ENCODE measurements at regions not wholly inside any gene's neighbourhood (a gene's known extent, or its start where the extent isn't known, plus 50 kb on each side); places are given as distances from the start of the nearest gene placed in this dataset.
"Not testable (repeated sequence)": the region's sequence is repeated elsewhere in the genome, so short reads cannot be mapped to it uniquely, and the experiment has no call there.

DNA sequence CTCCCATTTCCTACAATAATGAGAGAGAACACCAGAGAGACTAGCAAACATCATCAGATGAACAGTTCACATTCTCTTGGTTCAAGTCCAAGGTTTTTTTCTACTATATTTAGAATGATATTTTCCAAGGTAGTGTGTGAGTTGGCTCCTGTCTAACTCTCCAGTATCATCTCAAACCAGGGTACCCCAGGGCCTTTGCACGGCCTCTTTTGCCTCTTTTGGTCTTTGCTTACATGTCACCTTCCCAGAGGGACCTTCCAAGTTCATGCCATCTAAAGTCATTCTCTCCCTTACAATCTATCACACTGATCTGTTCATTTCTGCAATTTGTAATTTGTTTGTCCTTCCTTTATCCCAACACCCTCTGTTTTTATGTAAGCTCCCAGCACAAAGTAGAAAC, 264.5 kb downstream of the VRK1 start:
- no peaks in the 10 kb centered on the region for H3K9me3 ChIP-seq
- H3K36me3 ChIP-seq (ENCODE audit: control insufficient read depth, insufficient read depth, low read length) = no peaks in the 10 kb centered on the region
- H3K27me3 ChIP-seq (replicated peaks; ENCODE audit: control insufficient read depth, insufficient read depth, low read length) = no peaks in the 10 kb centered on the region; the same call in 1 of the 2 replicates
- CTCF ChIA-PET = no interaction called here
- Mint-ChIP-seq H3K36me3 (ENCODE audit: insufficient read depth, unreplicated experiment) (no peaks in the 10 kb centered on the region), H3K4me1 (ENCODE audit: low read depth, unreplicated experiment) (no peaks in the 10 kb centered on the region), H3K27ac (ENCODE audit: unreplicated experiment) (no peak overlapping the region), H3K27me3 (ENCODE audit: insufficient read depth, unreplicated experiment) (peaks cover 21% of the 10 kb centered on the region), H3K9me3 (ENCODE audit: unreplicated experiment) (no peaks in the 10 kb centered on the region), H3K4me3 (ENCODE audit: unreplicated experiment) (no peak overlapping the region)
- BruUV-seq (replicated peaks) = no TSS peak
- POLR2A ChIA-PET = no interaction called here
- H3K4me1 ChIP-seq = no peaks in the 10 kb centered on the region
- intact Hi-C loops (cut with micrococcal nuclease; ENCODE audit: unreplicated experiment) = no loop called here
- H3K4me3 ChIP-seq (ENCODE audit: low read depth, low read length) = no peak overlapping the region
- no peak for DNase-seq
- TF ChIP-seq, protein P1, sequence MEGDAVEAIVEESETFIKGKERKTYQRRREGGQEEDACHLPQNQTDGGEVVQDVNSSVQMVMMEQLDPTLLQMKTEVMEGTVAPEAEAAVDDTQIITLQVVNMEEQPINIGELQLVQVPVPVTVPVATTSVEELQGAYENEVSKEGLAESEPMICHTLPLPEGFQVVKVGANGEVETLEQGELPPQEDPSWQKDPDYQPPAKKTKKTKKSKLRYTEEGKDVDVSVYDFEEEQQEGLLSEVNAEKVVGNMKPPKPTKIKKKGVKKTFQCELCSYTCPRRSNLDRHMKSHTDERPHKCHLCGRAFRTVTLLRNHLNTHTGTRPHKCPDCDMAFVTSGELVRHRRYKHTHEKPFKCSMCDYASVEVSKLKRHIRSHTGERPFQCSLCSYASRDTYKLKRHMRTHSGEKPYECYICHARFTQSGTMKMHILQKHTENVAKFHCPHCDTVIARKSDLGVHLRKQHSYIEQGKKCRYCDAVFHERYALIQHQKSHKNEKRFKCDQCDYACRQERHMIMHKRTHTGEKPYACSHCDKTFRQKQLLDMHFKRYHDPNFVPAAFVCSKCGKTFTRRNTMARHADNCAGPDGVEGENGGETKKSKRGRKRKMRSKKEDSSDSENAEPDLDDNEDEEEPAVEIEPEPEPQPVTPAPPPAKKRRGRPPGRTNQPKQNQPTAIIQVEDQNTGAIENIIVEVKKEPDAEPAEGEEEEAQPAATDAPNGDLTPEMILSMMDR (IDR thresholded peaks at IDR 0.05; ENCODE audit: insufficient read depth in 1 of 2, low read depth in 1 of 2, low read length in 1 of 2, severe bottlenecking in 1 of 2, unreplicated experiment in 1 of 2) = no peak

DNA sequence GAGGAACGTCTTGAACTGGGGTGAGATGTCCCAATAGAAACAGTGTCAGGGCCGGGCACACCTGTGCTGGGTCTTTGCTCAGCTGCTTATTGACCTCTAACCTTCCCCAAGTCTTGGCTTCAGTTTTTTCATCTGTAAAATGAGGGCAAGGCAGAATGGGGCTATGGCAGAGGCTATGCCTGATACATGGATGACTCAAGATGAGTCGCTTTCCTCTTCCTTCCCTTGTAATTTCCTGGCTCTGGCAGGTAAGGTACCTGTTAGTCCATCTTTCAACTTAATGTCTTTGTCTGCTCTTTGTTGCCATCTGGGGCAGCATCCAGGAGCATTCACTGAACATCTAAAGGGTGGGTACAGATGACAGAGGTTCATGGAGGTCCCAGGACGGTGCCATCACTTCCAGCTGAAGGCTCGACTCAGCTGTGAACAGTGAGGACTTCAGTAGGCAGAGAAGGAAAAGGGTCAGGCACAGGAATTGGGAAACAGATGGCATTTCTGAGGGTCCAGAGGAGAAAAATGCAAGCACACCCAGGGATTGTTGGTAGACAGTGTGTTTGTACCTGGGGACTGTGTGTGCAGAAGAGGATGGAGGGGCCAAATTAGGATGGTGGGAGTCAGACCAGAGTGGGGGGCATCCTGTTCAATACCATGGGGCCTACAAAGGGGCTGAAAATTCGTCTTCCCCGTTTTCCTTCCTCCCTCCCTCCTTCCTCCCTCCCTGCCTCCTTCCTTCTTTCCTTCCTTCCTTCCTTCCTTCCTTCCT, 268.3 kb downstream of the VRK1 start:
- H3K4me3 Mint-ChIP-seq (ENCODE audit: unreplicated experiment) = no peak overlapping the region
- intact Hi-C loops (cut with micrococcal nuclease; ENCODE audit: unreplicated experiment) = no loop called here
- H3K9me3 Mint-ChIP-seq (ENCODE audit: unreplicated experiment) = peaks cover 10% of the 10 kb centered on the region
- no TSS peak for BruUV-seq (replicated peaks)
- ChIA-PET CTCF (interaction anchor here (0.7 kb wide), 1 partner anchor 766 kb away, joined by 11 read pairs; no protein-coding TSS in a partner anchor), POLR2A (no interaction called here)
- H3K36me3 ChIP-seq (ENCODE audit: control insufficient read depth, insufficient read depth, low read length) = no peaks in the 10 kb centered on the region
- peaks cover 17% of the 10 kb centered on the region for H3K27me3 Mint-ChIP-seq (ENCODE audit: insufficient read depth, unreplicated experiment)
- TF ChIP-seq, protein P1 (IDR thresholded peaks at IDR 0.05; ENCODE audit: insufficient read depth in 1 of 2, low read depth in 1 of 2, low read length in 1 of 2, severe bottlenecking in 1 of 2, unreplicated experiment in 1 of 2) = no peak
- no peaks in the 10 kb centered on the region for H3K4me1 Mint-ChIP-seq (ENCODE audit: low read depth, unreplicated experiment)
- no peaks in the 10 kb centered on the region for H3K4me1 ChIP-seq
- no peak for DNase-seq
- no peak overlapping the region for H3K27ac Mint-ChIP-seq (ENCODE audit: unreplicated experiment)
- H3K4me3 ChIP-seq (ENCODE audit: low read depth, low read length) = no peak overlapping the region
- H3K9me3 ChIP-seq = no peaks in the 10 kb centered on the region
- no peaks in the 10 kb centered on the region for H3K36me3 Mint-ChIP-seq (ENCODE audit: insufficient read depth, unreplicated experiment)
- H3K27me3 ChIP-seq (replicated peaks; ENCODE audit: control insufficient read depth, insufficient read depth, low read length) = no peaks in the 10 kb centered on the region; the same call in 1 of the 2 replicates

DNA sequence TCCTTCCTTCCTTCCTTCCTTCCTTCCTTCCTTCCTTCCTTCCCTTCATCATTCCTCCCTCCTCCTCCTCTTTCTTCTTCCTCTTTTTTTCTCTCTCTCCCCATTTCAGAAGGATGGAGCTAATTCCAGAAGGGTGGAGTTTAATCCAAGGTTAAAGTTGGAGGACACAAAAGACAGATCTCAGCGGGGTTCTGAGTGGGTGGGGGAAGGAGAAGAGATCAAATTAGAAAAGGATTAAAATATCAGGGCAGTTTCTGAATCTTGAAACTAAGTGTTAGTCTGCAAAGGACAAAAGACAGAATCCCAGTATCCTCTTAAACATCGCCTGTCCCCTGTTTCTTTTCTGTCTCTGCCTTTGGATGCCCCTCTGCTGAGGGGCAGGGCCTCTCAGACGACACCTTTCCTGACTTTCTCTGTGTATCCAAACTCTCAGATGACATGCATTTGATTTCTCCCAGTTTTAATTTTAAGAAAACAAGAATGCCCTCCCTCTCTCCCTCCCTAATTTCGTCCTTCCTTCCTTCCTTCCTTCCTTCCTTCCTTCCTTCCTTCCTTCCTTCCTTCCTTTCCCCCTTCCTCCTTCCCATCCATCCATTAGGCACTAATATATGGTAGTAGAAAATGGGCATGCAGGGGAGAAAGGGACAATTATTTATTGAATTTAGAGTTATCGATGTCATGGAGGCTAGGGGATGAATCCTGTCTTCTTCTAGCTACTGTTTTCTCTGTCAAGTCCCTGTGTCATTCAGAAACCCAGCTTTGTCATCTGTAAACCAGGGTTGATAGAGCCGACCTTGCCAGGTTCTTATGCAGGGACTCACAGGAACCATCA, 269.1 kb downstream of the VRK1 start:
- Mint-ChIP-seq H3K4me1 (ENCODE audit: low read depth, unreplicated experiment) (no peaks in the 10 kb centered on the region), H3K36me3 (ENCODE audit: insufficient read depth, unreplicated experiment) (no peaks in the 10 kb centered on the region), H3K9me3 (ENCODE audit: unreplicated experiment) (peaks cover 10% of the 10 kb centered on the region), H3K4me3 (ENCODE audit: unreplicated experiment) (no peak overlapping the region), H3K27ac (ENCODE audit: unreplicated experiment) (no peak overlapping the region), H3K27me3 (ENCODE audit: insufficient read depth, unreplicated experiment) (peaks cover 20% of the 10 kb centered on the region)
- CTCF ChIA-PET = interaction anchor here (0.7 kb wide), 1 partner anchor 765 kb away, joined by 11 read pairs; no protein-coding TSS in a partner anchor
- TF ChIP-seq, protein P1 (IDR thresholded peaks at IDR 0.05; ENCODE audit: insufficient read depth in 1 of 2, low read depth in 1 of 2, low read length in 1 of 2, severe bottlenecking in 1 of 2, unreplicated experiment in 1 of 2) = no peak
- Histone ChIP-seq H3K36me3 (ENCODE audit: control insufficient read depth, insufficient read depth, low read length) (no peaks in the 10 kb centered on the region), H3K9me3 (no peaks in the 10 kb centered on the region), H3K4me1 (no peaks in the 10 kb centered on the region), H3K27me3 (replicated peaks; ENCODE audit: control insufficient read depth, insufficient read depth, low read length) (no peaks in the 10 kb centered on the region; the same call in 1 of the 2 replicates), H3K4me3 (ENCODE audit: low read depth, low read length) (no peak overlapping the region)
- BruUV-seq (replicated peaks) = no TSS peak
- no peak for DNase-seq
- intact Hi-C loops (cut with micrococcal nuclease; ENCODE audit: unreplicated experiment) = no loop called here
- POLR2A ChIA-PET = no interaction called here

DNA sequence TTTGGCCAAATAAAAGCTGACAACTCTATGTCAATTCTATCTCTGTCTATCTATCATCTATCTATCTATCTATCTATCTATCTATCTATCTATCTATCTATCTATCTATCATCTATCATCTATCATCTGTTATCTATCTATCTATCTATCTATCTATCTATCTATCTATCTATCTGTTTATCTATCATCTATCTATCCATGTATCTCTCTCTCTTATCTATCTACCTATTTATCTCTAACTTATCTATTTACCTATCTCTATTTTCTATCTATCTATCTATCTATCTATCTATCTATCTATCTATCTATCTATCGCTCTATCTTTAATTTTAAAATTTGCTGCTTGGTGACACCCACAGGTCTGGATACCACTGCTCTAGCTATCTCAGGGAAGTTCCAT, 271.1 kb downstream of the VRK1 start:
- H3K4me1 Mint-ChIP-seq (ENCODE audit: low read depth, unreplicated experiment); POLR2A ChIA-PET; H3K9me3 ChIP-seq; DNase-seq; H3K4me3 ChIP-seq (ENCODE audit: low read depth, low read length); H3K4me1 ChIP-seq; H3K36me3 Mint-ChIP-seq (ENCODE audit: insufficient read depth, unreplicated experiment); intact Hi-C loops (cut with micrococcal nuclease; ENCODE audit: unreplicated experiment); H3K27ac Mint-ChIP-seq (ENCODE audit: unreplicated experiment); BruUV-seq (replicated peaks); CTCF ChIA-PET; H3K36me3 ChIP-seq (ENCODE audit: control insufficient read depth, insufficient read depth, low read length); H3K4me3 Mint-ChIP-seq (ENCODE audit: unreplicated experiment); H3K27me3 ChIP-seq (replicated peaks; ENCODE audit: control insufficient read depth, insufficient read depth, low read length): not testable (repeated sequence)
- peaks cover 23% of the 10 kb centered on the region for H3K27me3 Mint-ChIP-seq (ENCODE audit: insufficient read depth, unreplicated experiment)
- peaks cover 10% of the 10 kb centered on the region for H3K9me3 Mint-ChIP-seq (ENCODE audit: unreplicated experiment)

Data from Caco-2 (cell line).